Brain microvascular endothelial cell (primary cell): ENCODE measurements at regions not wholly inside any gene's neighbourhood (a gene's known extent, or its start where the extent isn't known, plus 50 kb on each side); places are given as distances from the start of the nearest gene placed in this dataset.

Experiments used
- DNase-seq: peaks from one replicate; pipeline ENCODE4 v3.0.0-alpha.2; 2020
- H3K27ac ChIP-seq: fragments of 250-450 bp; sonication (Bioruptor Pico); 2 replicates; pipeline ENCODE4 v1.5.1; 2020; ENCODE audit warnings: mild to moderate bottlenecking, moderate library complexity
- H3K27me3 ChIP-seq: fragments of 250-450 bp; sonication (Bioruptor Pico); replicated peaks from 2 replicates; pipeline ENCODE4 v1.5.1; 2020; ENCODE audit warnings: mild to moderate bottlenecking
- H3K36me3 ChIP-seq: fragments of 250-450 bp; sonication (Bioruptor Pico); replicated peaks from 2 replicates; pipeline ENCODE4 v1.5.1; 2020; ENCODE audit warnings: mild to moderate bottlenecking
- H3K4me3 ChIP-seq: 2 replicates; pipeline ENCODE4 v1.5.1; 2011; ENCODE audit warnings: low read depth, mild to moderate bottlenecking, control low read depth, low read length, moderate library complexity
- CTCF ChIP-seq: IDR thresholded peaks from 2 replicates; pipeline ENCODE4 v1.5.1; 2011; ENCODE audit warnings: low read depth, mild to moderate bottlenecking, moderate library complexity, low read length, control low read depth, inconsistent platforms; ENCODE audit errors: missing control alignments
- in situ Hi-C: cut with HindIII; loops from 2 replicates; pipeline ENCODE4 v1.10.0; 2017; ENCODE audit warnings: low sequenced_read_pairs, low pct_ligation_motif_present

- in situ Hi-C loops = no loop called here
- no peaks in the 10 kb centered on the region for H3K36me3 ChIP-seq
- TF ChIP-seq CTCF = no peak
These were observed 603.9 kb upstream of the FANCL start for GRCh38 chr2:58845011-58845410.

DNA sequence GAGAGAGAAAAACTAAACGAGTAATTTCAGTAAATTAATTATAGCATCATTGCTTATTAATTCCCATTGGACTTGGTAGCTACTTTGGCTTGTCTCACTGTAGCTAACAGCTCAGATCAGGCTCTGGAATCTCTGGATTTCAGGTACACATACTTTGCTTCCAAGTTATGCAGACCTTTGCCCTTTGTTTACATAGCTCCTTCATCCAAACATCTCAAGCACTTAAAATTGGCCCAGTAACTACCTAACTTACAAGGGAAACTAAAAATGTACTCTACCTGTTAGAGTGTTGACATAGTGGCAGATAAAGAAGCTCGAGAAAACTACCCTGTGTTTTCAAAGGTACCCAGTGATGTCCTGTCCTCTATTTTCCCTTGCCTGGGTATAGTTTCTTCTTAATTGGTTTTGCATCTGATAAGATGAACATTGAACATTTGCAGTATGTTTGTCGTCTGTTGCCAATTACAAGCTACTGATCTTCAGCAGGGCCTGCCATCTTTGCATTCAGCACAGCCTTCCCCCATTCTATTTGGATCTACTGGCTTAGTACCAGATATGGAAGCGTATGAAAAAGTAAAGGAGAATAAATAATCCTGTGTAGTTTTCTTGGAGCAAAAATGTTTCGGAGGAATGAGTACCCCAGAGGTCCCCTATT is 601.5 kb upstream of the FANCL start:
- in situ Hi-C loops = no loop called here
- H3K36me3 ChIP-seq = no peaks in the 10 kb centered on the region
- DNase-seq = no peak
- H3K4me3 ChIP-seq = no peak overlapping the region
- TF ChIP-seq CTCF = no peak
- H3K27me3 ChIP-seq = no peaks in the 10 kb centered on the region
- no peak overlapping the region for H3K27ac ChIP-seq

More at GRCh38 chr2:58845011-58845410, 603.9 kb upstream of the FANCL start:
- no peak for DNase-seq
- no peak overlapping the region for H3K4me3 ChIP-seq
- no peaks in the 10 kb centered on the region for H3K27me3 ChIP-seq
- H3K27ac ChIP-seq = no peak overlapping the region

DNA sequence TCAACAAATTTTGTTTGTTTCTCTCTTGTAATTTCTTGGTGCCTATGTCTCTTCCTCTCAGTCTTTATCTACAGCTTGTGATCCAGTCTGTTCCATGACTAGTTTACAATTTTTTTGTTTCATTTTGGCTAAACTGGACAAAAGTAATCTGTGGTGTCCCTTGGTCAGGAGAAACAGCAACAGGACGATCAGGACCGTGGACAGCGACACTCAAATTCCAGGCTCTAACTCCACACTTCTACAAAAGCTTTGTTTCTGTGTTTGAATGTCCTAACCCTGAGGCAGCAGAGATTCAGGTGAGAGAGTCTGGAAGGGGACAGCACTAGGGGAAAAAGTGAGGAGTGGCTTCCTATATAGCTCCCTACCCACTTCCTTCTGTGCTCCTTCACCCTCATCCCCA is 593.3 kb upstream of the FANCL start:
- no peaks in the 10 kb centered on the region for H3K36me3 ChIP-seq
- in situ Hi-C loops = no loop called here
- no peaks in the 10 kb centered on the region for H3K27me3 ChIP-seq
- DNase-seq = peak; percentile 43
- no peak overlapping the region for H3K27ac ChIP-seq
- TF ChIP-seq CTCF = no peak
- H3K4me3 ChIP-seq = no peak overlapping the region

DNA sequence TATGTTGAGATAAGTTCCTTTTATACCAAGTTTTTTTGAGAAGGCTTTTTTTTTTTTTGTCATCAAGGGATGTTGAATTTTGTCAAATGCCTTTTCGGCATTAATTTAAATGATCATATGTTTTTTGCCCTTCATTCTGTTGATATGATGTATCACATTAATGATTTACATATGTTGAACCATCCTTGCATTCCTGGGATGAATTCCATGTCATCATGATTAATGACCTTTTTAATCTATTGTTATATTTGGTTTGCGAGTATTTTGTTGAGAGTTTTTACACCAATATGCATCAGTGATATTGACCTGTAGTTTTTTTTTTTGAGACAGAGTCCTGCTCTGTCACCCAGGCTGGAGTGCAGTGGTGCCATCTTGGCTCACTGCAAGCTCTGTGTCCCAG is 585.7 kb upstream of the FANCL start:
- DNase-seq = no peak
- no peak for TF ChIP-seq CTCF
- Histone ChIP-seq H3K4me3 (no peak overlapping the region), H3K36me3 (no peaks in the 10 kb centered on the region), H3K27me3 (no peaks in the 10 kb centered on the region), H3K27ac (no peak overlapping the region)
- in situ Hi-C loops = no loop called here

GRCh38 chr2:58812771-58813344 is 571.7 kb upstream of the FANCL start:
- Histone ChIP-seq H3K4me3 (no peak overlapping the region), H3K27ac (no peak overlapping the region), H3K36me3 (no peaks in the 10 kb centered on the region), H3K27me3 (no peaks in the 10 kb centered on the region)
- in situ Hi-C loops = no loop called here
- DNase-seq = no peak
- no peak for TF ChIP-seq CTCF

DNA sequence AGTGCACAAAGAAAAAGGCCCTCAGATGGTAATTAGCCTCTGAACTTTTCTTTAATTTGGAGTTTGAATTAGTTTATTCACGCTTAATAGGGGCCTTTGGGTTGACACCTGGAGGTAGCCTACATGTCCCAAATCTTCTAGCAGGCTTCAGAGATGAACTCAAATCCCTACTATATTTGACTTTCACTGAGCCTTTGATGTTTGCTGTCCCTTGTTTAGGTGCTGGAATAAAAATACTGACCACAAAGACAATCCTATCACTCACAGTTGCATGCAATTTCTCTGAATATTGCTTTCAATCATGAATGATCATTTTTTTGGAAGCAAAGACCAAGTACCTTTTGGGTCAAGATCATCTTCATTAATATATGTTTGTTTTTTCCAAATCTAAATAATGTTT is 564.0 kb upstream of the FANCL start:
- TF ChIP-seq CTCF = no peak
- H3K27me3 ChIP-seq = no peaks in the 10 kb centered on the region
- no peak overlapping the region for H3K4me3 ChIP-seq
- H3K36me3 ChIP-seq = no peaks in the 10 kb centered on the region
- H3K27ac ChIP-seq = no peak overlapping the region
- no peak for DNase-seq
- in situ Hi-C loops = no loop called here
